ENCODE measurements at regions not wholly inside any gene's neighbourhood (a gene's known extent, or its start where the extent isn't known, plus 50 kb on each side); places are given as distances from the start of the nearest gene placed in this dataset.

DNA sequence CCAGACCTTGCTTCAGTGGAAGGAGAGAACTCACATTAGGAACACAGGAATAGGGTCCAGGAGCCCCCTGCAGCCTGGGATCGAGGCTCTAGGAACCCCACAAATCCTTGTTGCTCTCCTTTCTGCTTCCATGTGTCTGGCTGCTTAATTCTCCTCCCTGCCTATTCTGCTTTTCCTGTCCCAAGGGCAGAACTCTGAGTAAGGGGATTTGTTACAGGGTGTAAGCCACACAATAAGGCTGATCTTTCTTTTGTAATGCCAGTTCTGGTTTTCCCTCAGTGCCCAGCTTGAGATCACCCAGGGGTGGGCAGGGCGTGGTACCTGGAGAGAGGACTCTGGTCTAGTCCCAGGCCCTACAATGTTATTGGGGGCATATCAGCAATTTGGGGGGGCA lies 119.6 kb upstream of the MGAT5 start:
- no TSS peak for BruUV-seq (replicated peaks)

More for the DNA sequence above, 119.6 kb upstream of the MGAT5 start:
- no peaks in the 10 kb centered on the region; the same call in 1 of the 2 replicates for H4K20me1 ChIP-seq (replicated peaks; ENCODE audit: control insufficient read depth, insufficient read depth, low read length)
- H3K9me1 ChIP-seq (ENCODE audit: control insufficient read depth, insufficient read depth, low read length) = no peaks in the 10 kb centered on the region
- POLR2A ChIA-PET = interaction anchor here (1.5 kb wide), 1 partner anchor 10 kb away, joined by 4 read pairs; no protein-coding TSS in a partner anchor
- DNase-seq (ENCODE audit: extremely low read depth in 1 of 4, low spot score in 3 of 4) (no peak), ATAC-seq (no peak), FAIRE-seq (no peak)
- no peak overlapping the region for H3K27ac ChIP-seq (ENCODE audit: extremely low read depth, low read depth, low read length)
- intact Hi-C loops (cut with micrococcal nuclease) = no loop called here
- H3K79me2 ChIP-seq (ENCODE audit: control insufficient read depth, insufficient read depth, low read length) = no peaks in the 10 kb centered on the region
- no peak overlapping the region for H2AFZ ChIP-seq (ENCODE audit: low read depth, low read length)
- H3K4me3 ChIP-seq = no peak overlapping the region
- no peak overlapping the region for H3K9ac ChIP-seq (ENCODE audit: insufficient read depth in 1 of 2, low read depth in 2 of 2, low read length in 2 of 2)
- TF ChIP-seq ZNF280A (IDR thresholded peaks at IDR 0.05; ENCODE audit: low read depth, partially characterized antibody) = no peak
- TF ChIP-seq ZFP36 (IDR thresholded peaks at IDR 0.05; ENCODE audit: low read depth, low read length, partially characterized antibody) = no peak
- TF ChIP-seq ZNF143 (CRISPR knock-in tag; IDR thresholded peaks at IDR 0.05) = no peak
- TF ChIP-seq E4F1 (CRISPR knock-in tag; IDR thresholded peaks at IDR 0.05; ENCODE audit: borderline replicate concordance) = no peak
- no peak for TF ChIP-seq ZNF717 (CRISPR knock-in tag; IDR thresholded peaks at IDR 0.05)
- no peak for TF ChIP-seq HDAC2 (IDR thresholded peaks at IDR 0.05)
- no peak for TF ChIP-seq ESRRB (CRISPR knock-in tag; IDR thresholded peaks at IDR 0.05; ENCODE audit: borderline replicate concordance)
- no peak for TF ChIP-seq COPS2 (conservative IDR thresholded peaks at IDR 0.05)
- no peak for TF ChIP-seq SUPT5H (IDR thresholded peaks at IDR 0.05)
- no peak for TF ChIP-seq ARHGAP35 (IDR thresholded peaks at IDR 0.05; ENCODE audit: partially characterized antibody)
- TF ChIP-seq ZNF696 (CRISPR knock-in tag; conservative IDR thresholded peaks at IDR 0.05) = no peak
- TF ChIP-seq SNIP1 (IDR thresholded peaks at IDR 0.05; ENCODE audit: low read depth) = no peak
- H3K36me3 ChIP-seq (ENCODE audit: control insufficient read depth, insufficient read depth, low read length) = no peaks in the 10 kb centered on the region
- CTCF ChIA-PET (ENCODE audit: low intra/inter-chr PET ratio) = no interaction called here
- peaks cover 0 to 19% of the 10 kb centered on the region in 2 experiments; a peak in 3 of 5 replicates for H3K4me1 ChIP-seq (replicated peaks in 1 of 2; ENCODE audit: control insufficient read depth in 2 of 2, insufficient read depth in 2 of 2, low read length in 2 of 2)
- in situ Hi-C loops (cut with MboI) = no loop called here
- no peak overlapping the region for H3K4me2 ChIP-seq (ENCODE audit: insufficient read depth, low read length)
- no peaks in the 10 kb centered on the region for H3K9me3 ChIP-seq (replicated peaks; ENCODE audit: control insufficient read depth, insufficient read depth, low read depth, low read length)
- H3K27me3 ChIP-seq (ENCODE audit: control insufficient read depth in 2 of 2, insufficient read depth in 2 of 2, low read length in 2 of 2) = no peaks in the 10 kb centered on the region
- whole genome bisulfite sequencing (ENCODE audit: insufficient coverage, low coverage, missing lambda C conversion rate) = 71% methylated on average over 2 of the region's 2 CpGs
